IMR-90 (cell line): ENCODE measurements at regions not wholly inside any gene's neighbourhood (a gene's known extent, or its start where the extent isn't known, plus 50 kb on each side); places are given as distances from the start of the nearest gene placed in this dataset.

ENCODE experiments used
- ATAC-seq: fragments of 200-7000 bp; cut with Tn5 transposase; 2 replicates; pipeline ENCODE4 v1.9.1; 2020; ENCODE audit warnings: low read depth, mild to moderate bottlenecking, moderate library complexity
- BruUV-seq: library from RNA; stranded (reverse); fragments of 400-500 nt; replicated peaks from 2 replicates; lab custom pipeline; 2021; lab: Mats Ljungman, UMichigan
- CTCF ChIA-PET: fragments of 300-600 bp; formaldehyde crosslinking; extraction: SDS; loops from one replicate; lab custom pipeline; 2021; ENCODE audit warnings: antibody characterized with exemption; lab: Yijun Ruan, JAX
- POLR2A ChIA-PET: fragments of 300-600 bp; sonication (Branson Sonifier 250); formaldehyde crosslinking; loops from one replicate; lab custom pipeline; 2022; ENCODE audit warnings: antibody characterized with exemption; ENCODE audit not compliant: unreplicated experiment; lab: Charles Lee
- DNase-seq: peaks from one replicate; pipeline ENCODE4 v3.0.0; 2013
- H2AFZ ChIP-seq: replicated peaks from 2 replicates; pipeline ENCODE3; 2013; ENCODE audit warnings: low read length, mild to moderate bottlenecking; ENCODE audit not compliant: poor library complexity
- H2AK5ac ChIP-seq: 2 replicates; pipeline ENCODE4 v1.6.1; 2013; ENCODE audit warnings: low read depth, low read length, inconsistent platforms
- H2AK9ac ChIP-seq: replicated peaks from 2 replicates; pipeline ENCODE3; 2013; ENCODE audit warnings: mild to moderate bottlenecking, low read depth, low read length, moderate library complexity; ENCODE audit not compliant: poor library complexity
- H2BK120ac ChIP-seq: 2 replicates; pipeline ENCODE4 v1.6.1; 2013; ENCODE audit warnings: low read depth, low read length, inconsistent platforms
- H2BK15ac ChIP-seq: 3 replicates; pipeline ENCODE4 v1.6.1; 2013; ENCODE audit warnings: low read depth, low read length, inconsistent platforms
- H2BK20ac ChIP-seq: 2 replicates; pipeline ENCODE4 v1.6.1; 2013; ENCODE audit warnings: low read depth, mild to moderate bottlenecking, inconsistent platforms, low read length, moderate library complexity
- H2BK5ac ChIP-seq: 2 replicates; pipeline ENCODE4 v1.6.1; 2013; ENCODE audit warnings: mild to moderate bottlenecking, low read depth, low read length, inconsistent platforms; ENCODE audit not compliant: poor library complexity, severe bottlenecking
- H3K14ac ChIP-seq: replicated peaks from 2 replicates; pipeline ENCODE4 v1.6.1; 2013; ENCODE audit warnings: low read depth, low read length, inconsistent platforms
- H3K18ac ChIP-seq: 2 replicates; pipeline ENCODE4 v1.6.1; 2013; ENCODE audit warnings: low read depth, low read length, control low read depth
- H3K23ac ChIP-seq: 2 replicates; pipeline ENCODE4 v1.6.1; 2013; ENCODE audit warnings: low read depth, low read length, inconsistent platforms
- H3K27ac ChIP-seq: 2 replicates; pipeline ENCODE4 v1.5.1; 2013; ENCODE audit warnings: mild to moderate bottlenecking, control low read depth, low read length; ENCODE audit not compliant: insufficient read depth
- H3K27me3 ChIP-seq: 2 replicates; pipeline ENCODE4 v1.6.1; 2013; ENCODE audit warnings: low read length; ENCODE audit not compliant: control insufficient read depth, insufficient read depth
- H3K36me3 ChIP-seq: 2 replicates; pipeline ENCODE4 v1.6.1; 2013; ENCODE audit warnings: low read length, mixed read lengths; ENCODE audit not compliant: control insufficient read depth, insufficient read depth
- H3K4ac ChIP-seq: 2 replicates; pipeline ENCODE4 v1.6.1; 2013; ENCODE audit warnings: low read depth, low read length, inconsistent platforms
- H3K4me1 ChIP-seq: 2 replicates; pipeline ENCODE4 v1.6.1; 2013; ENCODE audit warnings: low read length, mixed read lengths; ENCODE audit not compliant: control insufficient read depth, insufficient read depth
- H3K4me2 ChIP-seq: 2 replicates; pipeline ENCODE4 v1.6.1; 2013; ENCODE audit warnings: low read depth, mild to moderate bottlenecking, control low read depth, low read length, moderate library complexity
- H3K4me3 ChIP-seq: 2 replicates; pipeline ENCODE4 v1.5.1; 2013; ENCODE audit warnings: low read depth, mild to moderate bottlenecking, control low read depth, low read length, moderate library complexity; ENCODE audit not compliant: insufficient read depth
- H3K56ac ChIP-seq: 2 replicates; pipeline ENCODE4 v1.6.1; 2013; ENCODE audit warnings: low read length, inconsistent platforms; ENCODE audit not compliant: insufficient read depth; ENCODE audit errors: extremely low read depth
- H3K79me1 ChIP-seq, 2 experiments: 2 replicates each; pipeline ENCODE4 v1.6.1; 2013; ENCODE audit warnings: low read length in 2 of 2, inconsistent platforms in 1 of 2, low read depth in 1 of 2
- H3K9ac ChIP-seq: 2 replicates; pipeline ENCODE4 v1.6.1; 2013; ENCODE audit warnings: low read depth, low read length, control low read depth
- H3K9me1 ChIP-seq: 2 replicates; pipeline ENCODE4 v1.6.1; 2013; ENCODE audit warnings: low read length, inconsistent platforms; ENCODE audit not compliant: insufficient read depth
- H3K9me3 ChIP-seq: 2 replicates; pipeline ENCODE4 v1.6.1; 2013; ENCODE audit warnings: low read length; ENCODE audit not compliant: control insufficient read depth, insufficient read depth
- H4K20me1 ChIP-seq: 2 replicates; pipeline ENCODE4 v1.6.1; 2013; ENCODE audit warnings: low read length, inconsistent platforms; ENCODE audit not compliant: insufficient read depth
- H4K5ac ChIP-seq: 2 replicates; pipeline ENCODE4 v1.6.1; 2013; ENCODE audit warnings: mild to moderate bottlenecking, low read depth, low read length, control low read depth
- H4K8ac ChIP-seq, 2 experiments: 2 replicates each; pipeline ENCODE4 v1.6.1; 2013; ENCODE audit warnings: low read depth in 2 of 2, low read length in 2 of 2, control low read depth in 1 of 2, inconsistent platforms in 1 of 2
- H4K91ac ChIP-seq: 2 replicates; pipeline ENCODE4 v1.6.1; 2013; ENCODE audit warnings: low read depth, low read length, inconsistent platforms; ENCODE audit not compliant: insufficient read depth
- FOS ChIP-seq: fragments of 150-350 bp; IDR thresholded peaks from 2 replicates; pipeline ENCODE4 v1.6.1; 2016; ENCODE audit warnings: low read depth, low read length
- MXI1 ChIP-seq: IDR thresholded peaks from 2 replicates; pipeline ENCODE4 v1.6.1; 2012; ENCODE audit warnings: low read depth, mild to moderate bottlenecking, low read length, moderate library complexity, borderline replicate concordance
- WGBS, 2 experiments: methylation state at CpG; one replicate each; pipeline versions ENCODE4 v1.1.5 to v1.1.7; 2013; ENCODE audit warnings: missing lambda C conversion rate in 2 of 2; ENCODE audit not compliant: insufficient read length in 1 of 2; ENCODE audit errors: extremely low coverage in 2 of 2; 5-methylcytosine and 5-hydroxymethylcytosine counted together
- dilution Hi-C: fragments of 300-500 bp; cut with HindIII; formaldehyde crosslinking; loops from one replicate; pipeline ENCODE4 v1.14.3; 2018; ENCODE audit warnings: low sequenced_read_pairs; ENCODE audit not compliant: unreplicated experiment
- in situ Hi-C: fragments of 300-500 bp; cut with MboI; formaldehyde crosslinking; loops from 3 replicates; pipeline ENCODE4 v1.14.3; 2019; ENCODE audit warnings: low sequenced_read_pairs, inconsistent platforms, mixed read lengths
- intact Hi-C: fragments of 100-400 bp; cut with micrococcal nuclease; formaldehyde crosslinking; loops from 2 replicates; pipeline ENCODE4 v1.10.0; 2022
- TF ChIP-seq, protein P1 (sequence below): fragments of 150-350 bp; IDR thresholded peaks from 2 replicates; pipeline ENCODE4 v1.6.1; 2016; ENCODE audit warnings: low read depth, mild to moderate bottlenecking, low read length, moderate library complexity, borderline replicate concordance

DNA sequence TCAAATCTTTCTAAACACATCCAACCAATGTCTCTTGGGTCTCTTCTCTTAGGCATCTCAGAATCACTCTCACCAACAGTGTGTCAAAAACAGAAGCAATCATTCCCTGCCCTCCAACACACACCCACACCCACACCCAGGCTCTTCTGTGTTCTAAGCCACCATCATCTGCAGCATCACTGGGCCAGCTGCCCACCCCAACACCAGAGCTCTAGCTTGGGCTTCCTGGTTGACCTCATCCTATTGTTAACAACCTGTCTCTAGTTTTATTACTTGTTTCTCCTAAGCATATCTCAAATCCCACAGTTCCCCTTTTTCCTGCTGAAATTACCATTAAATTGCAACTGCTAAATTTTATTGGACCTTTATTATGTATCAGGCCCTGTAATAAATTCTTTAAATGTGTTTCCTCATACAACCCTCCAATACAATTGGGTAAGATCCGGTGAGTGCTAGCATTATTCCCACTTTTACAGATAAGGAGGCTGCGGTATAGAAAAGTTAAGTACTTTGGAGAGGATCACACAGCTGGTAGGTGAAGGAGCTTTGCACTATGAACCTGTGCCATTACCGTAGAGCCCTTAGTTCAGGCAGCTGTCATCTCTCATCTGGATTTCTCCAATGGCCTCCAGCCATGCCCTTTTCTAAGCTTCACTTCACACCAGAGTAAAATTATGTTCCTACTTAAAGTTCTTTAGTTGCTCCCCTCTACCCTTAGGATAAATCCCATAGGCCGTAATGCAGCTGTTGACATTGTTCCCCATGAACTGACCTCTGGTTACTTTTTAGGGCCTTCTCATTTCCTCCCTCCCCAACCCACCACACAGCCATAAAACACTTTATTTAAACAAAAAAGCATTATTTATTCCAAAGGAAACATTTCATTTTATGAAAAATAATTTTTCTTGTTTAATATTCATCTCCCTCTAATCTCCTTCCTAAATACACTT, 227.7 kb downstream of the B3GLCT start:
- no peak for ATAC-seq
- H3K9me1 ChIP-seq = no peaks in the 10 kb centered on the region
- intact Hi-C loops (no loop called here), dilution Hi-C loops (no loop called here), in situ Hi-C loops (loop anchor here (10.0 kb wide), 2 partner anchors 253 to 307 kb away; partner anchors contain the start of gene RXFP2)
- H3K36me3 ChIP-seq = no peaks in the 10 kb centered on the region
- no peak overlapping the region for H4K5ac ChIP-seq
- H2BK15ac ChIP-seq = no peak overlapping the region
- H4K8ac ChIP-seq = no peak overlapping the region
- no peaks in the 10 kb centered on the region for H4K20me1 ChIP-seq
- H2AK9ac ChIP-seq = no peak overlapping the region
- no peaks in the 10 kb centered on the region for H3K79me1 ChIP-seq
- H3K9ac ChIP-seq = no peak overlapping the region
- WGBS, 2 experiments = 80% methylated on average over 1 of the region's 4 CpGs; no CpG with 5 or more reads in 1 of the 2 experiments
- H3K27ac ChIP-seq = no peak overlapping the region
- no peak overlapping the region for H3K4me3 ChIP-seq
- no peak overlapping the region for H3K23ac ChIP-seq
- no TSS peak for BruUV-seq
- no peak overlapping the region for H2AK5ac ChIP-seq
- peaks cover 14% of the 10 kb centered on the region for H3K27me3 ChIP-seq
- POLR2A ChIA-PET = no interaction called here
- no peak overlapping the region for H3K4me2 ChIP-seq
- CTCF ChIA-PET = interaction anchor here (1.0 kb wide), 1 partner anchor 254 kb away, joined by 5 read pairs; no protein-coding TSS in a partner anchor
- DNase-seq = no peak
- H3K14ac ChIP-seq = no peak overlapping the region
- no peak overlapping the region for H2BK20ac ChIP-seq
- TF ChIP-seq, protein P1, sequence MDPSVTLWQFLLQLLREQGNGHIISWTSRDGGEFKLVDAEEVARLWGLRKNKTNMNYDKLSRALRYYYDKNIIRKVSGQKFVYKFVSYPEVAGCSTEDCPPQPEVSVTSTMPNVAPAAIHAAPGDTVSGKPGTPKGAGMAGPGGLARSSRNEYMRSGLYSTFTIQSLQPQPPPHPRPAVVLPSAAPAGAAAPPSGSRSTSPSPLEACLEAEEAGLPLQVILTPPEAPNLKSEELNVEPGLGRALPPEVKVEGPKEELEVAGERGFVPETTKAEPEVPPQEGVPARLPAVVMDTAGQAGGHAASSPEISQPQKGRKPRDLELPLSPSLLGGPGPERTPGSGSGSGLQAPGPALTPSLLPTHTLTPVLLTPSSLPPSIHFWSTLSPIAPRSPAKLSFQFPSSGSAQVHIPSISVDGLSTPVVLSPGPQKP = no peak
- TF ChIP-seq FOS (no peak), MXI1 (no peak)
- no peaks in the 10 kb centered on the region for H3K4me1 ChIP-seq
- H2AFZ ChIP-seq = no peak overlapping the region
- H3K56ac ChIP-seq = no peak overlapping the region
- no peaks in the 10 kb centered on the region for H3K9me3 ChIP-seq
- no peak overlapping the region for H3K4ac ChIP-seq
- H2BK5ac ChIP-seq = no peak overlapping the region
- H3K18ac ChIP-seq = no peak overlapping the region
- no peak overlapping the region for H2BK120ac ChIP-seq
- H4K91ac ChIP-seq = no peak overlapping the region
